WTC11 (cell line): ENCODE measurements at regions not wholly inside any gene's neighbourhood (a gene's known extent, or its start where the extent isn't known, plus 50 kb on each side); places are given as distances from the start of the nearest gene placed in this dataset.

Source experiments
- ATAC-seq: fragments of 200-7000 bp; cut with Tn5 transposase; 2 replicates; pipeline ENCODE4 v1.10.0; 2021; ENCODE audit warnings: mild to moderate bottlenecking, moderate library complexity
- CTCF ChIA-PET: fragments of 300-600 bp; sonication (Branson Sonifier 250); formaldehyde crosslinking; loops from one replicate; lab custom pipeline; 2021; ENCODE audit warnings: antibody characterized with exemption; lab: Charles Lee
- POLR2A ChIA-PET: fragments of 350-600 bp; sonication (Branson Sonifier 250); formaldehyde crosslinking; loops from one replicate; lab custom pipeline; 2021; ENCODE audit warnings: antibody characterized with exemption; lab: Charles Lee
- DNase-seq: peaks from one replicate; pipeline ENCODE4 v3.0.0; 2021; ENCODE audit warnings: low spot score
- H3K27ac Mint-ChIP-seq: 2 replicates; pipeline ENCODE4 v1.8.0; 2021; ENCODE audit warnings: mixed read lengths
- H3K27me3 Mint-ChIP-seq: 2 replicates; pipeline ENCODE4 v1.8.0; 2021; ENCODE audit warnings: low read depth, mild to moderate bottlenecking, moderate library complexity, mixed read lengths
- H3K36me3 Mint-ChIP-seq: 2 replicates; pipeline ENCODE4 v1.8.0; 2021; ENCODE audit warnings: mixed read lengths
- H3K4me1 Mint-ChIP-seq: 2 replicates; pipeline ENCODE4 v1.8.0; 2022; ENCODE audit warnings: mixed read lengths
- H3K4me3 Mint-ChIP-seq: 2 replicates; pipeline ENCODE4 v1.8.0; 2021; ENCODE audit warnings: mild to moderate bottlenecking, moderate library complexity, mixed read lengths
- H3K9me3 Mint-ChIP-seq: 2 replicates; pipeline ENCODE4 v1.8.0; 2021; ENCODE audit warnings: mixed read lengths
- CBFB ChIP-seq: sonication (generic); formaldehyde crosslinking; IDR thresholded peaks from 2 replicates; pipeline ENCODE4 v1.8.1; 2022; ENCODE audit warnings: mild to moderate bottlenecking, low read depth, missing genetic modification reagents
- CDX4 ChIP-seq: fragments of 250-450 bp; sonication (Bioruptor Pico); IDR thresholded peaks from 2 replicates; pipeline ENCODE4 v1.9.0; 2021; ENCODE audit warnings: moderate library complexity, mild to moderate bottlenecking, inconsistent platforms, borderline replicate concordance
- E2F1 ChIP-seq: sonication (generic); formaldehyde crosslinking; IDR thresholded peaks from 2 replicates; pipeline ENCODE4 v1.8.0; 2022; ENCODE audit warnings: mild to moderate bottlenecking, missing genetic modification reagents
- ETV6 ChIP-seq: sonication (generic); formaldehyde crosslinking; IDR thresholded peaks from 2 replicates; pipeline ENCODE4 v1.8.1; 2022; ENCODE audit warnings: mild to moderate bottlenecking, missing genetic modification reagents
- GABPB1 ChIP-seq: sonication (generic); formaldehyde crosslinking; IDR thresholded peaks from 2 replicates; pipeline ENCODE4 v1.8.1; 2023; ENCODE audit warnings: mild to moderate bottlenecking, missing genetic modification reagents
- HMGA2 ChIP-seq: fragments of 250-450 bp; sonication (Bioruptor Pico); IDR thresholded peaks from 2 replicates; pipeline ENCODE4 v1.4.0; 2021; ENCODE audit warnings: mild to moderate bottlenecking, moderate library complexity
- IRF1 ChIP-seq: sonication (generic); formaldehyde crosslinking; IDR thresholded peaks from 2 replicates; pipeline ENCODE4 v1.8.0; 2023; ENCODE audit warnings: missing genetic modification reagents
- MAX ChIP-seq: sonication (generic); formaldehyde crosslinking; IDR thresholded peaks from 2 replicates; pipeline ENCODE4 v1.8.0; 2022; ENCODE audit warnings: mild to moderate bottlenecking, missing genetic modification reagents
- NR2C2 ChIP-seq: sonication (generic); formaldehyde crosslinking; IDR thresholded peaks from 2 replicates; pipeline ENCODE4 v1.8.0; 2022; ENCODE audit warnings: mild to moderate bottlenecking, missing genetic modification reagents
- OVOL2 ChIP-seq: fragments of 250-450 bp; sonication (Bioruptor Pico); IDR thresholded peaks from 2 replicates; pipeline ENCODE4 v1.9.0; 2021; ENCODE audit warnings: mild to moderate bottlenecking, borderline replicate concordance
- PREB ChIP-seq: sonication (generic); formaldehyde crosslinking; IDR thresholded peaks from 2 replicates; pipeline ENCODE4 v1.8.1; 2022; ENCODE audit warnings: mild to moderate bottlenecking, missing genetic modification reagents, moderate library complexity, borderline replicate concordance
- TEAD1 ChIP-seq: sonication (generic); formaldehyde crosslinking; IDR thresholded peaks from 2 replicates; pipeline ENCODE4 v1.8.0; 2022; ENCODE audit warnings: mild to moderate bottlenecking, missing genetic modification reagents
- ZNF121 ChIP-seq: sonication (generic); formaldehyde crosslinking; IDR thresholded peaks from 2 replicates; pipeline ENCODE4 v1.8.0; 2023; ENCODE audit warnings: missing genetic modification reagents
- ZNF263 ChIP-seq: sonication (generic); formaldehyde crosslinking; IDR thresholded peaks from 2 replicates; pipeline ENCODE4 v1.8.1; 2022; ENCODE audit warnings: low read depth, mild to moderate bottlenecking, moderate library complexity, missing genetic modification reagents
- ZNF396 ChIP-seq: fragments of 250-450 bp; sonication (Bioruptor Pico); IDR thresholded peaks from 2 replicates; pipeline ENCODE4 v1.8.0; 2021; ENCODE audit warnings: mild to moderate bottlenecking, moderate library complexity, borderline replicate concordance
- ZNF416 ChIP-seq: fragments of 250-450 bp; sonication (Bioruptor Pico); IDR thresholded peaks from 2 replicates; pipeline ENCODE4 v1.9.0; 2021; ENCODE audit warnings: mild to moderate bottlenecking, inconsistent platforms
- TF ChIP-seq, protein P1 (sequence below): sonication (generic); formaldehyde crosslinking; IDR thresholded peaks from 2 replicates; pipeline ENCODE4 v1.8.1; 2023; ENCODE audit warnings: mild to moderate bottlenecking, missing genetic modification reagents

GRCh38 chr11:70713086-70713835, 314.9 kb downstream of the CTTN start:
- Mint-ChIP-seq H3K36me3 (no peaks in the 10 kb centered on the region), H3K4me3 (no peak overlapping the region), H3K9me3 (no peaks in the 10 kb centered on the region), H3K27ac (peak overlapping the region; percentile 52), H3K4me1 (peaks cover 41% of the 10 kb centered on the region), H3K27me3 (no peaks in the 10 kb centered on the region)
- DNase-seq = no peak
- ChIA-PET CTCF (interaction anchor here (1.0 to 1.1 kb wide), 8 partner anchors 13 to 202 kb away, joined by 3 to 7 read pairs (median 5); no protein-coding TSS in a partner anchor), POLR2A (interaction anchor here (0.8 kb wide), 1 partner anchor 49 kb away, joined by 3 read pairs; no protein-coding TSS in a partner anchor)
- ATAC-seq = no peak
- TF ChIP-seq CDX4 (CRISPR knock-in tag) = no peak

GRCh38 chr11:70713988-70714665, 315.8 kb downstream of the CTTN start:
- POLR2A ChIA-PET = interaction anchor here (0.8 kb wide), 1 partner anchor 50 kb away, joined by 3 read pairs; no protein-coding TSS in a partner anchor

GRCh38 chr11:70715166-70715951, 317.0 kb downstream of the CTTN start:
- H3K27me3 Mint-ChIP-seq = no peaks in the 10 kb centered on the region
- no peak overlapping the region for H3K4me3 Mint-ChIP-seq
- no peak overlapping the region for H3K27ac Mint-ChIP-seq
- DNase-seq (no peak), ATAC-seq (no peak)
- H3K9me3 Mint-ChIP-seq = no peaks in the 10 kb centered on the region
- POLR2A ChIA-PET = no interaction called here
- CTCF ChIA-PET = interaction anchor here (0.6 to 1.1 kb wide), 2 partner anchors 212 to 316 kb away, joined by 3 to 5 read pairs; no protein-coding TSS in a partner anchor
- no peaks in the 10 kb centered on the region for H3K36me3 Mint-ChIP-seq
- H3K4me1 Mint-ChIP-seq = peaks cover 44% of the 10 kb centered on the region
- TF ChIP-seq GABPB1 (CRISPR knock-in tag) (no peak), ZNF416 (CRISPR knock-in tag) (no peak)

More at GRCh38 chr11:70713988-70714665, 315.8 kb downstream of the CTTN start:
- peak overlapping the region; percentile 52 for H3K27ac Mint-ChIP-seq
- TF ChIP-seq ETV6 (CRISPR knock-in tag) (0 out of 2 replicates have a peak, but pooled peaks have one; percentile 55), ZNF121 (CRISPR knock-in tag) (peak; percentile 85), MAX (peak; percentile 40; the same call in 1 of the 2 replicates), E2F1 (no peak)
- peak; percentile 98 for ATAC-seq
- peak; percentile 64 for DNase-seq
- H3K9me3 Mint-ChIP-seq = no peaks in the 10 kb centered on the region
- CTCF ChIA-PET = interaction anchor here (1.0 to 1.1 kb wide), 8 partner anchors 12 to 203 kb away, joined by 3 to 7 read pairs (median 5); no protein-coding TSS in a partner anchor
- H3K27me3 Mint-ChIP-seq = no peaks in the 10 kb centered on the region
- H3K36me3 Mint-ChIP-seq = no peaks in the 10 kb centered on the region
- peaks cover 45% of the 10 kb centered on the region for H3K4me1 Mint-ChIP-seq
- no peak overlapping the region for H3K4me3 Mint-ChIP-seq

GRCh38 chr11:70716216-70716615, 317.9 kb downstream of the CTTN start:
- ATAC-seq (no peak), DNase-seq (no peak)
- Mint-ChIP-seq H3K4me1 (peaks cover 42% of the 10 kb centered on the region), H3K36me3 (no peaks in the 10 kb centered on the region), H3K9me3 (no peaks in the 10 kb centered on the region), H3K27ac (no peak overlapping the region), H3K27me3 (no peaks in the 10 kb centered on the region), H3K4me3 (no peak overlapping the region)
- ChIA-PET POLR2A (no interaction called here), CTCF (interaction anchor here (1.1 kb wide), 1 partner anchor 212 kb away, joined by 3 read pairs; no protein-coding TSS in a partner anchor)
- no peak for TF ChIP-seq OVOL2
- no peak for TF ChIP-seq NR2C2
- no peak for TF ChIP-seq HMGA2 (CRISPR knock-in tag)
- no peak for TF ChIP-seq ZNF396 (CRISPR knock-in tag)
- no peak for TF ChIP-seq ZNF263
- TF ChIP-seq IRF1 (CRISPR knock-in tag) = no peak
- no peak for TF ChIP-seq PREB (CRISPR knock-in tag)
- TF ChIP-seq E2F1 = no peak
- no peak for TF ChIP-seq CBFB (CRISPR knock-in tag)
- TF ChIP-seq, protein P1, sequence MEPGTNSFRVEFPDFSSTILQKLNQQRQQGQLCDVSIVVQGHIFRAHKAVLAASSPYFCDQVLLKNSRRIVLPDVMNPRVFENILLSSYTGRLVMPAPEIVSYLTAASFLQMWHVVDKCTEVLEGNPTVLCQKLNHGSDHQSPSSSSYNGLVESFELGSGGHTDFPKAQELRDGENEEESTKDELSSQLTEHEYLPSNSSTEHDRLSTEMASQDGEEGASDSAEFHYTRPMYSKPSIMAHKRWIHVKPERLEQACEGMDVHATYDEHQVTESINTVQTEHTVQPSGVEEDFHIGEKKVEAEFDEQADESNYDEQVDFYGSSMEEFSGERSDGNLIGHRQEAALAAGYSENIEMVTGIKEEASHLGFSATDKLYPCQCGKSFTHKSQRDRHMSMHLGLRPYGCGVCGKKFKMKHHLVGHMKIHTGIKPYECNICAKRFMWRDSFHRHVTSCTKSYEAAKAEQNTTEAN (CRISPR knock-in tag) = no peak
- TF ChIP-seq TEAD1 = no peak
